Gastroesophageal sphincter (tissue), 4 donors: ENCODE measurements at regions not wholly inside any gene's neighbourhood (a gene's known extent, or its start where the extent isn't known, plus 50 kb on each side); places are given as distances from the start of the nearest gene placed in this dataset.

Experiments used
- ATAC-seq: fragments of 150-250 bp; one replicate; pipeline ENCODE4 v1.9.1; 2016; ENCODE audit warnings: mild to moderate bottlenecking, moderate library complexity
- H3K27ac ChIP-seq, 4 donors: fragments of 200-600 bp; sonication (generic) in 3 of 4; 1 replicate in 3 of 4; 2 replicates in 1 of 4; pipeline ENCODE4 v1.5.1; 2016 to 2019
- H3K27me3 ChIP-seq: fragments of 200-600 bp; sonication (generic); one replicate; pipeline ENCODE4 v1.5.1; 2019
- H3K36me3 ChIP-seq, 2 donors: fragments of 200-600 bp; sonication (generic); one replicate each; pipeline ENCODE4 v1.5.1; 2019; ENCODE audit warnings: control low read depth in 1 of 2
- H3K4me1 ChIP-seq, 3 donors: fragments of 200-600 bp; sonication (generic); 1 replicate in 2 of 3; 2 replicates in 1 of 3; pipeline ENCODE4 v1.5.1; 2016 to 2019; ENCODE audit warnings: control low read depth in 2 of 3
- H3K4me3 ChIP-seq, 2 donors: fragments of 200-600 bp; sonication (generic); one replicate each; pipeline ENCODE4 v1.5.1; 2019; ENCODE audit warnings: mild to moderate bottlenecking in 1 of 2, moderate library complexity in 1 of 2
- H3K9me3 ChIP-seq, 3 donors: fragments of 200-600 bp; sonication (generic); one replicate each; pipeline ENCODE4 v1.5.1; 2017 to 2019; ENCODE audit warnings: control low read depth in 2 of 3
- CTCF ChIP-seq, 4 experiments: fragments of 200-600 bp in 2 of 4; fragments of 450-650 bp in 2 of 4; sonication (generic) in 1 of 4; IDR thresholded peaks; one replicate each; pipeline ENCODE4 v1.5.1; 2017 to 2019; ENCODE audit warnings: antibody characterized with exemption in 4 of 4, mild to moderate bottlenecking in 2 of 4, moderate library complexity in 2 of 4
- EP300 ChIP-seq: sonication (generic); formaldehyde crosslinking; IDR thresholded peaks from one replicate; pipeline ENCODE4 v1.6.1; 2017; ENCODE audit warnings: antibody characterized with exemption, mild to moderate bottlenecking
- POLR2A ChIP-seq, 2 donors: fragments of 450-650 bp; IDR thresholded peaks; one replicate each; pipeline ENCODE4 v1.6.1; 2017; ENCODE audit warnings: antibody characterized with exemption in 2 of 2, mild to moderate bottlenecking in 2 of 2, moderate library complexity in 1 of 2
- POLR2AphosphoS5 ChIP-seq: sonication (generic); formaldehyde crosslinking; IDR thresholded peaks from one replicate; pipeline ENCODE4 v1.6.1; 2017; ENCODE audit warnings: antibody characterized with exemption
- WGBS, 2 donors: methylation state at CpG; one replicate each; pipeline ENCODE4 v1.1.5; 2018; ENCODE audit warnings: low coverage in 1 of 2; 5-methylcytosine and 5-hydroxymethylcytosine counted together

- WGBS, 2 donors = 69 to 91% methylated on average over 3 to 4 of the region's 4 CpGs
- Histone ChIP-seq H3K4me3 (no peak overlapping the region), H3K27me3 (no peaks in the 10 kb centered on the region), H3K36me3 (no peaks in the 10 kb centered on the region), H3K27ac (no peak overlapping the region), H3K4me1 (no peaks in the 10 kb centered on the region), H3K9me3 (no peaks in the 10 kb centered on the region)
- TF ChIP-seq POLR2A (IDR thresholded peaks at IDR 0.05) (no peak), POLR2AphosphoS5 (no peak), CTCF (IDR thresholded peaks at IDR 0.05) (no peak), EP300 (no peak)
- ATAC-seq = no peak
These were observed 1953.9 kb upstream of the CDH6 start for GRCh38 chr5:29239606-29240005.

- H3K27ac ChIP-seq = no peak overlapping the region
- H3K27me3 ChIP-seq = no peaks in the 10 kb centered on the region
- WGBS, 2 donors = 13% methylated on average over 1 of the region's 1 CpG; no CpG with 5 or more reads in 1 of the 2 donors
- no peak for ATAC-seq
- TF ChIP-seq POLR2AphosphoS5 (no peak), POLR2A (IDR thresholded peaks at IDR 0.05) (no peak), CTCF (IDR thresholded peaks at IDR 0.05) (no peak), EP300 (no peak)
- H3K9me3 ChIP-seq = no peaks in the 10 kb centered on the region
- H3K4me1 ChIP-seq = no peaks in the 10 kb centered on the region
- no peak overlapping the region for H3K4me3 ChIP-seq
- H3K36me3 ChIP-seq = no peaks in the 10 kb centered on the region
These were observed 1955.4 kb upstream of the CDH6 start for GRCh38 chr5:29238115-29238514.

DNA sequence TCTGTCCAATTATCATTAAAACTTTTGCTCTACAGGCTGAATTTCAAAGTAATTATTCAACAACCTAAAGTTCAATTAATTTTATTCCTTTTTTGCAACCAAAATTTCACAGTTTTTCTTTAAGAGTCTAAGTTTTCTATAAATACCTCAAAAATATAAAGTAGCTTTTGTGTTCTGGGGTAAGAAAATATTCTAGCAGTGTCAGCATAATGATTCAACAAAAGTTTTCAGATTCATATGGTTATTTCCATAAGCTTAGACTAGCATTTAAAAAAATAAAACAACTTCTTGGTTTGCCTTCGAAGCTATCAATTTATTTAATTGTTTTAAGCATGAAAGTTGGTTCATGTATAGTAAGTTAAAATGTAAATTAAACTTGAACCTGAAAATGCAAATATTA is 1962.3 kb upstream of the CDH6 start:
- WGBS, 2 donors = 61 to 67% methylated on average over 1 of the region's 1 CpG
- Histone ChIP-seq H3K4me3 (no peak overlapping the region), H3K36me3 (no peaks in the 10 kb centered on the region), H3K27me3 (no peaks in the 10 kb centered on the region), H3K27ac (no peak overlapping the region), H3K4me1 (no peaks in the 10 kb centered on the region), H3K9me3 (no peaks in the 10 kb centered on the region)
- no peak for TF ChIP-seq POLR2AphosphoS5
- TF ChIP-seq POLR2A (IDR thresholded peaks at IDR 0.05) = no peak
- TF ChIP-seq CTCF (IDR thresholded peaks at IDR 0.05) = no peak
- no peak for TF ChIP-seq EP300
- ATAC-seq = no peak

DNA sequence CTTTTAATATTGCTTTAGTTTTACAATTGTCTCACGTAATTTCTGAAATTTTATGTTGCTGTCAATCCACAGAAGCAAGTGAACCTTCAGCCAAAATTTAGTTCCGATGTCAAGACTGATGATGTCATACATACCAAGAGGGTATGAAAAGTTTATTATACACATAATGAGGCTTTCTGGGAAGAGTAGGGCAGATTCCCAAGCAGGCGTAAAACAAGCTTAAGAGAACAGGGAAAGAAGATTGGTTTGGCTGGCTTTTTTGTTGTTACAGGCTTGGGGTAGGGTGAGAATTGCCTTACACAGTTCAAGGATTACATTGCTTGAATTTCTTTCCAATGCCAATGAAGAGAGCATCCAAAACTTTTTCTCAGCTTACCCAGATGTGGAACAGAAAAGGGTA is 1962.9 kb upstream of the CDH6 start:
- Histone ChIP-seq H3K36me3 (no peaks in the 10 kb centered on the region), H3K27me3 (no peaks in the 10 kb centered on the region), H3K4me3 (no peak overlapping the region), H3K9me3 (no peaks in the 10 kb centered on the region), H3K4me1 (no peaks in the 10 kb centered on the region), H3K27ac (no peak overlapping the region)
- ATAC-seq = no peak
- 33 to 53% methylated on average over 3 of the region's 3 CpGs for WGBS, 2 donors
- no peak for TF ChIP-seq CTCF (IDR thresholded peaks at IDR 0.05)
- TF ChIP-seq POLR2A (IDR thresholded peaks at IDR 0.05) = no peak
- TF ChIP-seq POLR2AphosphoS5 = no peak
- TF ChIP-seq EP300 = no peak

- Histone ChIP-seq H3K4me3 (no peak overlapping the region), H3K36me3 (no peaks in the 10 kb centered on the region), H3K27me3 (no peaks in the 10 kb centered on the region), H3K4me1 (no peaks in the 10 kb centered on the region), H3K27ac (no peak overlapping the region), H3K9me3 (no peaks in the 10 kb centered on the region)
- TF ChIP-seq CTCF (IDR thresholded peaks at IDR 0.05) = no peak
- TF ChIP-seq EP300 = no peak
- WGBS, 2 donors = 80 to 96% methylated on average over 2 of the region's 2 CpGs
- ATAC-seq = no peak
These were observed 1964.0 kb upstream of the CDH6 start for GRCh38 chr5:29229461-29229860.
